ENCODE measurements at regions not wholly inside any gene's neighbourhood (a gene's known extent, or its start where the extent isn't known, plus 50 kb on each side); places are given as distances from the start of the nearest gene placed in this dataset.
A peak's percentile ranks its signal among the peaks of the same experiment; 100 is the strongest.
"Not testable (repeated sequence)": the region's sequence is repeated elsewhere in the genome, so short reads cannot be mapped to it uniquely, and the experiment has no call there.

- not testable (repeated sequence) for TF ChIP-seq TAF1 (conservative IDR thresholded peaks at IDR 0.05); CTCF (IDR thresholded peaks at IDR 0.05; ENCODE audit: low read depth, low read length, missing input control); GABPA (IDR thresholded peaks at IDR 0.05 in 1 of 2, conservative IDR thresholded peaks at IDR 0.05 in 1 of 2); RAD21 (IDR thresholded peaks at IDR 0.05); FOXA1 (IDR thresholded peaks at IDR 0.05); ZBTB33 (IDR thresholded peaks at IDR 0.05); REST (IDR thresholded peaks at IDR 0.05)
- TF ChIP-seq ATF3 (IDR thresholded peaks at IDR 0.05) (peak; percentile 29), YY1 (IDR thresholded peaks at IDR 0.05) (peak; percentile 27), NR2F2 (IDR thresholded peaks at IDR 0.05) (peak; percentile 81), JUND (IDR thresholded peaks at IDR 0.05) (peak; percentile 65 to 78)
Measured at GRCh38 chr9:63337899-63338604, 1947.0 kb downstream of the FOXD4L5 start.

All from liver (tissue), 3 donors.